ENCODE measurements at regions not wholly inside any gene's neighbourhood (a gene's known extent, or its start where the extent isn't known, plus 50 kb on each side); places are given as distances from the start of the nearest gene placed in this dataset.

DNA sequence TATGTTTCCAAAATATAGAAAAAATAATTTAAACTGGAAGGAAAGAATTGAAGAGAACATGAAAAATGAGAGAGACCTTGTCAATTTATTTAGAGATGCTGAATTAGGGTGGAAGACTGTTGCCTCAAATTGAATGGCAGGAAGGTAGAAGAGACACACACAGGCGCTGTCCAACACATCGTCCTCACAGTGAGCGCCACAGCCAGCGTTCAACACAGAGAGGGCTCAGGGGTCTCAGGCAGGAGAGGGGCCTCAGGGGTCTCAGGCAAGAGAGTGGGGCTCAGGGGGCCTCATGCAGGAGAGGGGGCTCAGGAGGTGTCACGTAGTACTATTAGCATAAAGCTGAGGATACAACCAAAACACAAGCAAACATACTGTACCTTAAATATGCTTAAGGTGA lies 65.7 kb downstream of the TMEM18 start:
- DNase-seq (ENCODE audit: low spot score), result no peak

DNA sequence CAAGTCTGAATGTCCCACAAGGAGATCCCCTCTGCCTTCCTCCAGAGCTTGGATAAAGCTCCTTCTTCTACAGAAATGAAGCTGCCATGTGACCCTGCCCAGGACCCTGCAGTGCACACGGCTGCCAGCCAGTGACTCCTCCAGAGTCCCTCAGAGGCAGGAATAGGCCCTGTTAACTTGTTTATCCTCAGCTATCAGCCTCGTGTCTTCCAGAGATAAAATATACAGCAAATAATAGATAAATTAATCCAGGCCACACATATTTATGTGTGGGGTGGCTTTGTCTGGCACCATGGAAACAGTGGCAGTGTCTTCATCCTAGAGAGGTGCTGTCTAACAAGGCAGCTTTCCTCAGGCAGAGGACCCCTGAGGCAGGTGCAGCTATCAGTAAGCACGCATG lies 66.7 kb downstream of the TMEM18 start:
- DNase-seq (ENCODE audit: low spot score), result no peak

DNA sequence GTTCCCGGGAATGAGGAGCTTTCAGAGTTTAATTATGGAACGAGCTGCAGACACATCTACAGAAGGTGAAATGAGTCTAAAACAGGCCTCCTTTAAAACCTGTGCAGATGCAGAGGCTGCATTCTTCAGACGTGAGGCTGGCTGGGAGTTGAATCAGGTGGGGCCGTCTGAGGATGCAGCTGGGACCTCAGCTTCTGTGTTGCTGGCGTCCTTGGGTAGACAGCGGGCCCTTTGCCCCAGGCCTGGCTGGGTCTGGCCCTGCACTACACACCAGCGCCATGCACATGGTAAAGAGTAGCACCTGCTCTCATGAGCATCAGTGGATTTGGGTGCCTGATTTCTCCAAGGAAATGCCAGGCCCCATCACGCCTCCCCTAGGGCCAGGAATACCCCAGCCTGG lies 67.3 kb downstream of the TMEM18 start:
- no peak for DNase-seq (ENCODE audit: low spot score)

GRCh38 chr2:609449-609848 lies 67.8 kb downstream of the TMEM18 start:
- no peak for DNase-seq (ENCODE audit: low spot score)

GRCh38 chr2:608711-609110 lies 68.5 kb downstream of the TMEM18 start:
- no peak for DNase-seq (ENCODE audit: low spot score)

DNA sequence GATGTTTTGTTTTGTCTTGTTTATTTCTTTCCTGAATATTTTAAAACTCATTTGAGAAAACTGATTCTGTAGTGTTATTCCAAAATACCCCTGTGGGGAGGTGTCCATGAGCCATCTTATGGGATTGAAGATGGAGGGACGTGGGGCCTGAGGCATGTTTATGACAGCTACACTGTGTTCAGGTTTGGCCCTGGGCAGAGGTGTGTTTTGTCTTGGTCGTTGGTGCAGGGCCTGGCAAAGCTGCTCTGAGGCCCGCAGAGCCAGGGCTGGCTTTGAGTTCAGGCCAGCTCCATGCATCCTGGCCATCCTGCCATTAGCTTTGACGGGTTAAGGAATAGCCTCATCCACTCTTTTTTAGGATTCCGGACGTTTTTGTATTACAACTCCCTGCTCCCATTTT lies 68.9 kb downstream of the TMEM18 start:
- DNase-seq (ENCODE audit: low spot score), result no peak

DNA sequence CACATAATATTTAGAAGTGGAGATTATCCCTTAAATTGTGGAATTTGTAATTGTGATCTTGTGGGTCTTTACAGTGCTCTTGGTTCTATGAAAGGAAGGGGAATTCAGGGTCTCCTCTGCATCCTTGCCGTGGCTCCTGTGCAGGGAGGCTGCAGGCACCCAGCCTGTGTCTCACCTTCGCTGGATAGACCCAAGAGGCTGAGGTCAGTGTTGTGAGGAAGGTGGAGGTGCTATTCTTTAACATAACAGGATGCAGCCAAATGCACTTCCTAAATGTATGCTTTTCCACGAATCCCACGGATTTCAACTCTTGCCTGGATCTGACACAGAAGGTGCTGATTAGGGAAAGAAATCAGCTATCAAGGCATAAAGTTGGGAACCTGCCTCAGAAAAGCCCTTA lies 69.5 kb downstream of the TMEM18 start:
- no peak for DNase-seq (ENCODE audit: low spot score)

GRCh38 chr2:607172-607571 lies 70.0 kb downstream of the TMEM18 start:
- no peak for DNase-seq (ENCODE audit: low spot score)

- DNase-seq (ENCODE audit: low spot score), result no peak
Observed at GRCh38 chr2:605674-606608, 71.3 kb downstream of the TMEM18 start.

DNA sequence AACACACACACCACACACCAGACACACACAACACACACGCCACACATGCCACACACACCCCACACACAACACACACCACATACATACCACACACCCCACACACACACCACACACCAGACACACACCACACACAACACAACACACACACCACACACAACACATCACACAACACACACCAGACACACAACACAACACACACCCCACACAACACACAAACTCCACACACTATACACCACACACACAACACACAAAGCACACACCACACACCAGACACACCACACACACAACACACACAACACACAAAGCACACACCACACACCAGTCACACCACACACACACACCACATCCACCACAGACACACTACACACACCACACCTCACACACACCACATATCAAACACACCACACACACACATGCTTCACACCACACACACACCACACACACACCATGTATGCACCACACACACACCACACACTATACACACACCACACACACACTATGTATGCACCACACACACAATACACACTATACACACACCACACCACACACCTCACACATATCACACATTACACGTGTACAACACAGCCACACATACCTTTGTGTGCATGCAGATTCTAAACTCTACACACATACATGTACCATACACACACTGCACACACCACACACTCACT lies 72.2 kb downstream of the TMEM18 start:
- DNase-seq (ENCODE audit: low spot score), result no peak

DNA sequence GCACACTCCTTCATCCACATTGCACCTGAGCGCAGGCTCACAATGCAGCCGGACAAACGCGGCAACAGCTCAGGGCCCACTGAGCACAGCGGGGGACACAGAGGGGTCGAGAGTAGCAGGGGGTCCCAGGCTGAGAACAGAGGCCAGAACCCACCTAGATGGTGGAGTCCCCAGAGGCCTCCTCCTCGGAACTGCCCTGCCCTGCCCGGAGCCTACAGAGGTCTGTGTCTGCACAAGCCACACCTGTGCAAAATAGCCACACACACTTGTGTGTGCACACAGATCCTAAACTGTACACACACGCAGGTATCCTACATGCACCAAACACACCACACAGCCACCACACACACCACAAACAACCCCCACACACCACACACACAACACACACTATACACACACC lies 72.8 kb downstream of the TMEM18 start:
- no peak for DNase-seq (ENCODE audit: low spot score)

GRCh38 chr2:603869-604268 lies 73.3 kb downstream of the TMEM18 start:
- no peak for DNase-seq (ENCODE audit: low spot score)

DNA sequence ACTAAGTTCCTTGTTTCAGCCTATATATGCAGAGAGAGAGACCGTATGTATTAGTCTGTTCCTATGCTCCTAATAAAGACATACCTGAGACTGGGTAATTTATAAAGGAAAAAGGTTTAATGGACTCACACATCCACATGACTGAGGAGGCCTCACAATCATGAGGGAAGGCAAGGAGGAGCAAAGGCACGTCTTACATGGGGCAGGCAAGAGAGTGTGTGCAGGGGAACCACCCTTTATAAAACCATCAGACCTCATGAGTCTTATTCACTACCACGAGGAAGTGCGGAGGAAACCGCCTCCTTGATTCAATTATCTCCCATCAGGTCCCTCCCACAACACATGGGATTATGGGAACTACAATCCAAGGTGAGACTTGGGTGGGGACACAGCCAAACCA lies 73.8 kb downstream of the TMEM18 start:
- DNase-seq (ENCODE audit: low spot score), result no peak

- DNase-seq (ENCODE audit: low spot score), result no peak
Observed at GRCh38 chr2:602571-603359, 74.4 kb downstream of the TMEM18 start.

DNA sequence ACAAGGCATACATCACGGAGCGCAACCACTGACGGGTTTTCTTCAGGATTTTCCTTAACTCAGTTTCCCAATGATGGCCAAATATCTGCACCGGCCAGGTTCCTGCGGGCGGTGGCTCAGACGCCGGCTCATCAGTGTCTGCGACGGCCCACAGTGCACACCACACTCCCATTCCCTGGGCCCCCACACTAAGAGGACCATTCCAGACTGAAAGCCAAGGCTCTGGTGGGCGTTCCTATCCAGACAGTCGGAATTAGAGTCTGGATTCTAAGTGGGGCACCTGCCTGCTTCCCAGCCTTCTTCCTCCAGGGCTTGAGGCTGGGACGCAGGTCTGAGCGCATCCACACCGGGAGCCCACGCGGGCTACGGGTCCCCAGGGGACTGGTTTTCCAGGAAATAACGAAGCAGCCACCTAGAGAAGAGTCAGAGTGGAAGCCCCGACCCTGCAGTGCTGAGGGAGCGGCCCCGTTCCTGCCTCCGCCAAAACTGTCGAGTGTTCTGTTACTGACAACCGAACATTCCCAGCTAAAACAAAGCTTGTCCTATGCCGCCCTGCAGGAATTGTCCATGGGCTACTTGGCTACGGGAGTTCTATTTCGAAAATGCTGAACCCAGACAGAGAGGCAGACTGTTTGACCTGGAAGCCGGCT lies 75.3 kb downstream of the TMEM18 start:
- DNase-seq (ENCODE audit: low spot score), result no peak

DNA sequence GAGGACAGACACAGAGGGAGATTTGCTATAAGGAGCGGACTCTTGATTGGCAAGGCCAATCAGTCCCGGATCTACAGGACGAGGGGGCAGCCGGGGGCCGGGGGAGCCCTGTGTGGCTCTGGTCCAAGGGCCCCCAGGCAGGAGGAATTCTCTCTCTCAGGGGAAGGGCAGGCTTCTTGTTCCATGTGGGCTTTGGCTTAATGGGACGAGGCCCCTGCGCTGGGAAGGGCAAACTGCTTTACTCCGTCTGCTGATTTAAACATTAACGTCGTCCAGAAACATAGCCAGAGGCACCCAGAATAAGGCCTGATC lies 75.9 kb downstream of the TMEM18 start:
- DNase-seq (ENCODE audit: low spot score), result no peak

DNA sequence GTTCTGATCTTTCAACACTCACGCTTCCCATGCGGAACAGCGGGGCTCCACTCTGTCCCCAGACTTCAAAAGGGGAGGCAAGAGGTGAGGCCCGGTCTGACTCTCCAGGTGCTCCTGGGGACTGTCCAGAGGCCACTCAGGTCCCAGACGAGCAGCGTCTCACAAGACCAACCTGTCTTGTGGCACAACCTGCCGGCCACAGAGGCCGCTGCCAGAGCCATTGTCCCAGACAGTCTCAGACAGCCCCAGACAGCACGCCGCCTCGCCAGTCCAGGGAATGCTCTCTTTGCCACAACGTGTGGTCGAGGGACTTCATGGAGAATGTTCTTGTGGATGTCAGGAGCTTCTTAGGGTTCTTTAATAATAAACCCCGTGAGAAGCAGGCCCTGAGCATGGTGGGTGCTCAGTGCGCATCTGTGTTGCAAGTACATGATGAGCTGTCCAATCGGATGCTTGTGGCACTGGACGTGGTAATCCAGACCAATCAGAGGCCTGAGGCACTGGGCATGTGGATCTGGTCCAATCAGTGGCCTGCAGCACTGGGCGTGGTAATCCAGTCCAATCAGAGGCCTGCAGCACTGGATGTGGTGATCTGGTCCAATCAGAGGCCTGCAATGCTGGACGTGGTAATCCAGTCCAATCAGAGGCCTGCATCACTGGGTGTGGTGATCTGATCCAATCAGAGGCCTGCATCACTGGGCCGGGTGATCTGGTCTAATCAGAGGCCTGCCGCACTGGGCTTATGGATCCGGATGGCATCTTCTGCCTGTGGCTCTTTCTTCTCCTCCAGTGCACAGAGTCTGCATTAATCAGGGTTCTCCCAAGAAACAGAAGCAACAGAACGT lies 76.4 kb downstream of the TMEM18 start:
- DNase-seq (ENCODE audit: low spot score), result no peak

- DNase-seq (ENCODE audit: low spot score), result no peak
Observed at GRCh38 chr2:599601-600000, 77.6 kb downstream of the TMEM18 start.

- DNase-seq (ENCODE audit: low spot score), result no peak
Observed at GRCh38 chr2:598058-598802, 79.0 kb downstream of the TMEM18 start.

- DNase-seq (ENCODE audit: low spot score), result no peak
Observed at GRCh38 chr2:595831-596592, 81.2 kb downstream of the TMEM18 start.
